Smooth muscle cell (in vitro differentiated cells): ENCODE measurements at regions not wholly inside any gene's neighbourhood (a gene's known extent, or its start where the extent isn't known, plus 50 kb on each side); places are given as distances from the start of the nearest gene placed in this dataset.

Experiments
- DNase-seq: peaks from one replicate; lab custom pipeline; 2025; ENCODE audit not compliant: unreplicated experiment; lab: John Stamatoyannopoulos, UW
- H2AFZ ChIP-seq: fragments of 200-600 bp; sonication (generic); 2 replicates; pipeline ENCODE4 v1.6.0; 2016; ENCODE audit warnings: antibody characterized with exemption, low read depth, mild to moderate bottlenecking
- H3F3A ChIP-seq: fragments of 200-600 bp; sonication (generic); 2 replicates; pipeline ENCODE4 v1.6.0; 2017; ENCODE audit warnings: antibody characterized with exemption, low read depth
- H3K27ac ChIP-seq: fragments of 200-600 bp; sonication (generic); 2 replicates; pipeline ENCODE4 v1.5.1; 2016; ENCODE audit warnings: low read depth, mild to moderate bottlenecking
- H3K27me3 ChIP-seq: fragments of 200-600 bp; sonication (generic); 2 replicates; pipeline ENCODE4 v1.6.1; 2016; ENCODE audit warnings: low read depth, mild to moderate bottlenecking
- H3K36me3 ChIP-seq: fragments of 200-600 bp; sonication (generic); 2 replicates; pipeline ENCODE4 v1.5.1; 2016; ENCODE audit warnings: low read depth
- H3K4me1 ChIP-seq: fragments of 200-600 bp; sonication (generic); 2 replicates; pipeline ENCODE4 v1.5.1; 2016; ENCODE audit warnings: low read depth
- H3K4me2 ChIP-seq: fragments of 200-600 bp; sonication (generic); 2 replicates; pipeline ENCODE4 v1.6.0; 2016; ENCODE audit warnings: mild to moderate bottlenecking
- H3K4me3 ChIP-seq: fragments of 200-600 bp; sonication (generic); 2 replicates; pipeline ENCODE4 v1.5.1; 2016; ENCODE audit warnings: mild to moderate bottlenecking
- H3K79me2 ChIP-seq: fragments of 200-600 bp; sonication (generic); 2 replicates; pipeline ENCODE4 v1.6.0; 2016; ENCODE audit warnings: low read depth, mild to moderate bottlenecking
- H3K9ac ChIP-seq: fragments of 200-600 bp; sonication (generic); 2 replicates; pipeline ENCODE4 v1.6.0; 2016; ENCODE audit warnings: low read depth
- H3K9me3 ChIP-seq: fragments of 200-600 bp; sonication (generic); replicated peaks from 2 replicates; pipeline ENCODE4 v1.5.1; 2016; ENCODE audit warnings: low read depth
- H4K20me1 ChIP-seq: fragments of 200-600 bp; sonication (generic); 2 replicates; pipeline ENCODE4 v1.6.0; 2016; ENCODE audit warnings: low read depth
- CTCF ChIP-seq: fragments of 200-600 bp; sonication (generic); IDR thresholded peaks from 2 replicates; pipeline ENCODE4 v1.5.1; 2017; ENCODE audit warnings: borderline replicate concordance, mild to moderate bottlenecking, antibody characterized with exemption; ENCODE audit not compliant: insufficient read depth, poor library complexity, severe bottlenecking
- WGBS: methylation state at CpG from one replicate; pipeline ENCODE4 v1.1.7; 2016; ENCODE audit warnings: low lambda C conversion rate; 5-methylcytosine and 5-hydroxymethylcytosine counted together

GRCh38 chr18:45423659-45424058 is 191.6 kb upstream of the SLC14A2 start:
- Histone ChIP-seq H3K27ac (no peak overlapping the region), H3K9ac (no peak overlapping the region), H3K4me1 (no peaks in the 10 kb centered on the region), H3K79me2 (no peaks in the 10 kb centered on the region), H2AFZ (no peak overlapping the region), H4K20me1 (no peaks in the 10 kb centered on the region), H3F3A (no peaks in the 10 kb centered on the region), H3K36me3 (no peaks in the 10 kb centered on the region), H3K4me2 (no peak overlapping the region), H3K27me3 (no peaks in the 10 kb centered on the region), H3K4me3 (no peak overlapping the region), H3K9me3 (no peaks in the 10 kb centered on the region)
- no peak for DNase-seq
- TF ChIP-seq CTCF: no peak

DNA sequence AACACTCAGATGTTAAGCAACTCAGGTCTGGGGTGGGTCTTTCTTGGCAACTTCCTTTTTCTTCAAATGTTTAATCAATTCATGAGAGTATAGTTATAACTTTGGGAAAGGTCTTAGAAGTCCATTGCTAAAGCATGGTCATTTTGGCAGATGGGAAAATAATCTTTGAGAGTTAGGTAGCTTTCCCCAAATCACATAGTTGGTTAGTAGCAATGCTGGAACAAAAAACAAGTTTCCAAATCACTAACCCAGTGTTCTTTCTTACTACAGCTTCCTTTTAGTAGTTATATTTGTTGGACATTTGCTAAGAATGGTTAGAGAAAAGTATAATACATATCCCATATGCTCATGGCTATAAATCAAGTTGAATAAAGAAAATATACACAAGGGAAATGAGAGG is 185.2 kb upstream of the SLC14A2 start:
- H3K36me3 ChIP-seq: no peaks in the 10 kb centered on the region
- no peak overlapping the region for H2AFZ ChIP-seq
- H3K9ac ChIP-seq: no peak overlapping the region
- no peaks in the 10 kb centered on the region for H3K79me2 ChIP-seq
- no peaks in the 10 kb centered on the region for H3K9me3 ChIP-seq
- no peaks in the 10 kb centered on the region for H3F3A ChIP-seq
- no peak for TF ChIP-seq CTCF
- no peaks in the 10 kb centered on the region for H3K4me1 ChIP-seq
- H3K27ac ChIP-seq: no peak overlapping the region
- H3K27me3 ChIP-seq: no peaks in the 10 kb centered on the region
- no peak overlapping the region for H3K4me2 ChIP-seq
- H4K20me1 ChIP-seq: no peaks in the 10 kb centered on the region
- no peak overlapping the region for H3K4me3 ChIP-seq
- DNase-seq: no peak

DNA sequence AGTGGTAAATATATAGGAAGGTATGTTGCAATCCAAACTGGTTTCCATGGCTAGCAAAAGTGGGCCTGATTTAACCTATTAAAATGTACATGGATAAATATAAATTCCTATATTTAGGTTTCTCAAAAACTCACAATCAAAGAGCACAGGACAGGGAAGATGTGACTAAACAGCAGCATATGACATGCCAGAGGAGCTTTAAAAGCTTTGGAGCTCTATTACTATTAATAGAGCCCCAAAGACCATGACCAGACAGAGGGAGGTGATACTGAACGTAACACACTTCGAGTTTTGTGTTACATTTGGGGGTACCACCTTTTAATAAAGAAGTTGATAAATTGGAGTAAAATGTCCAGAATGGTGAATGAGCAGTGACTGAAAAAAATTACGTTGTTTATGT is 179.5 kb upstream of the SLC14A2 start:
- H4K20me1 ChIP-seq: no peaks in the 10 kb centered on the region
- H3F3A ChIP-seq: no peaks in the 10 kb centered on the region
- no peak overlapping the region for H3K9ac ChIP-seq
- no peak overlapping the region for H3K27ac ChIP-seq
- no peak for TF ChIP-seq CTCF
- 74% methylated on average over 3 of the region's 3 CpGs for WGBS
- H2AFZ ChIP-seq: no peak overlapping the region
- no peak overlapping the region for H3K4me3 ChIP-seq
- no peak for DNase-seq
- no peaks in the 10 kb centered on the region for H3K9me3 ChIP-seq
- no peaks in the 10 kb centered on the region for H3K79me2 ChIP-seq
- H3K36me3 ChIP-seq: no peaks in the 10 kb centered on the region
- no peaks in the 10 kb centered on the region for H3K27me3 ChIP-seq
- H3K4me1 ChIP-seq: no peaks in the 10 kb centered on the region
- no peak overlapping the region for H3K4me2 ChIP-seq

GRCh38 chr18:45437366-45437765 is 177.9 kb upstream of the SLC14A2 start:
- H3K9ac ChIP-seq: no peak overlapping the region
- no peaks in the 10 kb centered on the region for H3K79me2 ChIP-seq
- no peaks in the 10 kb centered on the region for H3K36me3 ChIP-seq
- H4K20me1 ChIP-seq: no peaks in the 10 kb centered on the region
- H3K4me1 ChIP-seq: no peaks in the 10 kb centered on the region
- 95% methylated on average over 9 of the region's 9 CpGs for WGBS
- H3K9me3 ChIP-seq: no peaks in the 10 kb centered on the region
- no peaks in the 10 kb centered on the region for H3F3A ChIP-seq
- H3K27ac ChIP-seq: no peak overlapping the region
- no peak overlapping the region for H3K4me3 ChIP-seq
- no peaks in the 10 kb centered on the region for H3K27me3 ChIP-seq
- no peak overlapping the region for H2AFZ ChIP-seq
- TF ChIP-seq CTCF: no peak
- H3K4me2 ChIP-seq: no peak overlapping the region
- no peak for DNase-seq
